Effector CD4-positive, alpha-beta T cell (primary cell): ENCODE measurements at regions not wholly inside any gene's neighbourhood (a gene's known extent, or its start where the extent isn't known, plus 50 kb on each side); places are given as distances from the start of the nearest gene placed in this dataset.
"Not testable (repeated sequence)": the region's sequence is repeated elsewhere in the genome, so short reads cannot be mapped to it uniquely, and the experiment has no call there.

ENCODE experiments used
- DNase-seq: peaks from one replicate; pipeline ENCODE4 v3.0.0-alpha.2; 2020

DNA sequence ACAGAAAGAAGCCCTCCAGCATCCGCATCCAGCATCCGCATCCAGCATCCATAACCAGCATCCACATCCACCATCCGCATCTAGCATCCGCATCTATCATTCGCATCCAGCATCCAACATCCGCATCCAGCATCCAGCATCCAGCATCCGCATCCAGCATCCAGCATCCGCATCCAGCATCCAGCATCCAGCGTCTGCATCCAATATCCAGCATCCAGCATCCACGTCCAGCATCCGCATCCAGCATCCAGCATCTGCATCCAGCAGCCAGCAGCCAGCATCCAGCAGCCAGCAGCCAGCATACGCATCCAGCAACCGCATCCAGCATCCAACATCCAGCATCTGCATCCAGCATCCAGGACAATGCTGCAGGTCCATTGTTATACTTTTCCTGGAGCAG is 671.0 kb upstream of the C16orf82 start:
- no peak for DNase-seq

DNA sequence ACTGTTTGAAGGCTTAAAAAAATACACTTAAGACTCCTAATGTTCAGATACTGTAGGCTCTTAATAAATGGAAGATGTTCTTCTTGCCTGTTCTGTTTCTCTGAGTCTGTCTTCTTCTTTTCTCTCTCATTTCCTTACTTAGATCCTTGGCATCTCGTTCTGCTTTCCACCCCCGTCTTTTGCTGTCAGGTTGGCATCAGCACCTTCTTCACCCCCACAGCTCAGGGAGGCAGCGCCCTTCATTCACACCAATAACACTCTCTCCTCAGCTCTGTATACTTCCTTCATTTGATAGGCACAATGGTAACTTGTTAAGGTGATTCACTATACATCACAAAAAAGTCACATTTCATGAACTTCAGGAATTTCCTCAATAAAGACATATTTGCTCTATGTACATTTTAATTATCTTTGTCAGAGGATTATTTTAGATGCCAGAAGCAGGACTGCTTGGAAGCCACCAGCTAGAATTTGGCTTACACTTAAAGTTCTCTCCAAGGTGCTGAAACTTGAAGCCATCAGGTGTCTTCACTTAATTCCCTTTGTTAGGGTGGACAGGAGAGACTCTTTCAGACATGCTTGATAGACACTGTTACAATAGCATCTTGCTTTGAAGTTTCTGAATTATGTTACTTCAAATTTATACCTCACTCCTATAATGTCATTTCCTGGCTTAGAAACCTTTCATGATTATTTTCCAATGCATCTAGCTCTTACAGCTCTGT is 670.1 kb upstream of the C16orf82 start:
- no peak for DNase-seq

DNA sequence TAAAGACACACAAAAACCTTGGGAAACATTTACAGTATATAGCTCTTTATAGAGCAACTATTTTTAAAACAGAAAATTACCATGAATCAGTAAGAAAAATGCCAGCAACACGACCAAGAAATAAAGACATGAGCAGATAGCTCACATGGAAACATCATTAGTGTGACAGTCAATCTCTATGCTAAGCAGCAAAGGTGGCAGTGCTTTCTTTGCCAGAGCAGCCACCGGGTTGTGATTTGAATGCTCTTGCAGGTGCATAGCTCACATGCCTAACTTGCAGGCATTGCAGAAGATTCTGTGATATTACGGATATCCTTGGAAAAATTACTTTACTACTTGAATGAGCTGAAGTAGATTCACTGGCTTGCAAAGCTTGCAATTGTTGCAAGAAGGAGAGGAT is 652.9 kb upstream of the C16orf82 start:
- no peak for DNase-seq

DNA sequence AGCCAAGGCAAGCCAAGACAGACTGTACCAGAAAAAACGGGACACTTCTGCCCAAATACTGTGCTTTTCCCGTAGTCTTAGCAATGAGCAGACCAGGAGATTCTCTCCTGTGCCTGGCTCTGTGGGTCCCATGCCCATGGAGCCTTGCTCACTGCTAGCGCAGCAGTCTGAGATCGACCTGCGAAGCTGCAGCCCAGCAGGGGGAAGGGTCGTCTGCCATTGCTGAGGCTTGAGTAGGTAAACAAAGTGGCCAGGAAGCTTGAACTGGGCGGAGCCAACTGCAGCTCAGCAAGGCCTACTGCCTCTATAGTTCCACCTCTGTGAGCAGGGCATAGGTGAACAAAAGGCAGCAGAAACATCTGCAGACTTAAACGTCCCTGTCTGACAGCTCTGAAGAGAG is 647.3 kb upstream of the C16orf82 start:
- not testable (repeated sequence) for DNase-seq

DNA sequence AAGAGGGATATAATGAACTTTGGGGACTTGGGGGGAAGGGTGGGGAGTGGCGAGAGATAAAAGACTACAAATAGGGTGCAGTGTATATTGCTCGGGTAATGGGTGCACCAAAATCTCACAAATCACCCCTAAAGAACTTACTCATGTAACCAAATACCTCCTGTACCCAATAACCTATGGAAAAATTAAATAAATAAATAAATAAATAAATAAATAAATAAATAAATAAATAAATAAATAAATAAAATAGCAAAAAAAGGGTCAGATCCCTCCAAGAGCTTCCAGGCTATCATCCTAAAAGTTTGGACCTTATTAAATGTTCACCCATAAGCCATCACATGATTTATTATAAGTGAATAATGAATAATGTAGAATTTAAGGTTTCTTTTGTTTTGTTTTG is 636.1 kb upstream of the C16orf82 start:
- no peak for DNase-seq

DNA sequence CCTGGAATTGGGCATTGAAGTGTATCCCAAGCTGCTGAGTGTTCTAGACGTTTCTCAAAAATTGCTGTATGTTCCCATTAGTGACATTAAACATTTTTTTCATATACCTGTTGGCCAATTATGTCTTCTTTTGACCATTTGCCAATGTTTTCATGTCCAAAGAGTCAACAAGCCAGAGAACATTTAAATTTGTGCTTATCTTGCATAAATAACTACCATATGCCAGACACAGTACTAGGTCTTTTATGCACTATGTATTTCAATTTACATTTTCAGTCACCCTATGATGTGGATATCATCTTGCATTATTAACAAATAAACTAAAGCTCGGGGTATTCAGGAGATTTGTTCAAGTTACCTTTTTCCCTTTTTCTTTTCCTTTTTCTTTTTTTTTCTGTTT is 632.9 kb upstream of the C16orf82 start:
- DNase-seq: no peak

DNA sequence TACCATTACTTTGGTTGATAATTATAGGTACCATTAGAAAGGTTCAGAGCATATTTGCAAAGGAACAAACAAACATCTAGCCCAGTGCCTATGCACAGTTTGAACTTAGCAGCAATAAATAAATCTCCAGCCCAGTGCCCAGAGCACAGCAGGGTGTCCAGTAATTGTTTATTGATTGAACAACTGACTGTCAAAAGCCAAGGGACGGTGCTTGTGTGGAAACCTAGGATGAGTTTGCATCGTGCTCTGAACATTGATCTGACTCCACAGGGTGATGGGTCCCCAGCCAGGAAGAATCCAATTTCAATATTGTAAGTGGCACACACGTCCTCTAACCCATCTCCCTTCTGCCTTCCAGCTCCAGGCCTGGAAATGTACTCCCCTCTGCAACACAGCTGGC is 625.5 kb upstream of the C16orf82 start:
- no peak for DNase-seq

DNA sequence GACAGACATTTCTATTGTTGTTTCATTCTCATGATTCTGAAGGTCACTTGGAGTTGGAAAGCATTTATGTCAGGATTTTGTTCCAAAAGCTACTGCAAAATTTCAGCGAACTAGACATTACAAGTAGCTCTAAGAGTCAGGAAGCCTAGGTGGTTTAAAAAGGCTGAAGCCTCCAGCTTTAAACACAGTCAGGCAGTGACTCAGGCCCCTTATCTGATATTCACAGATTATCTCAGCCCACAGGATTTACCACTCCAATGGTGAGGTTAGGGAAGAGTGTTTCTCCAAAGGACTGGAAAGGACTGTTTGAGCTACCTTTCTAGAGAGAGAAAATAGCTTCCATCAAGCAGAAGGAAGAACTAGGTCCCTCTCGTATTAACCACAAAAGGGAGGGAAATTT is 624.4 kb upstream of the C16orf82 start:
- DNase-seq: no peak

DNA sequence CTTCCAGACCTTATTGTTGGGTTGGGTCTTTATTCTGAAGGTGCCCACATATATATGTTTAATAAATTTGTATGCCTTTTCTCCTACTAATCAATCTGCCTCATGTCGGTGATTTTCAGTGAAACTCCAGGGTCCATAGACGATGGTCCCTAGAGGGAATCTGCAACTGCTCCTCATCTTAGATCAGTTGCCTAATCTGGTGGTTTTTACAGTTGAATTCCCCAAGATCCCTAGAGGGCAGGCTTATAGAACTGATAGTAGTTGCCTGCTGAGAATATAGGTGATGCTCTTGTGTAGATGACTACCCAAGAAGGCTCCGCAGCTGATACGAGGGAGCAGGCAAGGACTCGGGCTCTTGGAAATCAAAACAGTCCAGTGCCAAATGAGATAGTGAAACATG is 619.2 kb upstream of the C16orf82 start:
- no peak for DNase-seq

DNA sequence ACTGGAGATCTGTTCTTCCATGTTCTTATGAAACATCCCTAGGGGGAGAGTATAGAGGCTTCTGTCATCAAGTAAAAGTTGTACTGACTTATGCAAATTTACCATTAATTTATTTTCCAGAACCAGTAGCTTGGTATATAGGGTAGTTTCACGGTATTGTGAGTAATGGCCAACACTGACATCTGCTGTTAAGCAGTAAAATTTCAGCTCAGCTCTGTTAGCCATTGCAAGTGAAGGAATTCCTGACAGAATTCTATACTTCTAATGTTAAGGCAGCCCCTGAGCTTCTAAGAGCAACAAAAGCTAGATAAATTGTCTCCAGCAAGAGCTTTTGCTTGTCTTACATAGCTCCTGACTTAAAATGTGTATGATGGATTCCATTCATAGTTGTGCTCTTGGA is 613.5 kb upstream of the C16orf82 start:
- no peak for DNase-seq

DNA sequence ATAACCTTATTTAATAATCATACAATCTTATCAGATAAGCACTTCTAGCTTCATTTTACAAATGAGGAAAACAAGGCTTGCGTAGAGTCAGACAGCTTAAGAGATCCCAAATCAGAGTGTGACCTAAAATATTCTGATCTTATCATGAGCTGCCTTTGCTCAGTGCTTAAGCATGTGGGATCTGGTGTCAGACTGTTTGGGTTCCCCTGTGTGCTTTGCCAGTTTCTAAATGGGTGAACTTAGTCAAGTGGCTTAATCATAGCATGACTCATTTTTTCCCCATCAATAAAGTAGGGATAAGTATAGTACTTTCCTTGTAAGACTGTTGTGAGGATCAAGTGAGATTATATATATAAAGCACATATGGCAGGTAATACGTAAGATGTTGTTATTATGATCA is 612.6 kb upstream of the C16orf82 start:
- no peak for DNase-seq

DNA sequence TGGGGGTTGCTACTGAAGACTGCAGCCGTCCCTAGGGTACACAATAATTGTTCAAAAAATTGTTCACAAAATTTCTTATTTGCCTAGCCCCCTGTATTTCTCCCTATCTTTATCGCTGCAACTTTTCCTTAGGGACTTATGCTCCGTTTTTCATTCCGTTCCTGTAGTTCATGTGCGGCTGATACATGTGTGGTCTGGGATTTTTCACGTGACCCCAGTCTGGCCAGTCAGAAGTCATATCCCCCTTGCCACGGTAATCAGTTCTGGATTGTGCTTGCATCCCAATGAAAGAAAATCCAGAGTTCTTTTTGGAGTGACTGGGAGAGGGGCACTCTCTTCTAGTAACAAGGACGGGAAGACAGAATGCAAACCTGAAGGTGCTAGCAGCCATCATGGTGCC is 610.7 kb upstream of the C16orf82 start:
- no peak for DNase-seq

DNA sequence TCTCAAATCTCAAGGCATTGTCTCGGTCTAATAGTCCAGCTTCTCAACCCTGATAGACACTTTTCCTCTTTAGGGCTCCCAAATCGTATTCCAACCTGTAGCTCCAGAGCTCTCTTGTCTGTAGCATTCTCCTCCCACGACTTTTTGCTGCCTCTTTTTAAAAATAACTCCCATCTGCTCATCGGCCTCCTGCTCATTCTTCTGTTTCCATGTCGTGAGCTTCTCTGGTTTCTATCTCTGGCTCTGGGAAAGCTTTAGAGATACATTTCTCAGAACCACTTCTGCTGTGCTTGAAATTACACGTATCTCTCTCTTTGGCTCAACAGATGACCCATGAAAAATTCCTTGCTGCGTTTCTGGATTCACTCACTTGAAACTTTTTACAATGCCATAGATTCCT is 609.6 kb upstream of the C16orf82 start:
- no peak for DNase-seq

DNA sequence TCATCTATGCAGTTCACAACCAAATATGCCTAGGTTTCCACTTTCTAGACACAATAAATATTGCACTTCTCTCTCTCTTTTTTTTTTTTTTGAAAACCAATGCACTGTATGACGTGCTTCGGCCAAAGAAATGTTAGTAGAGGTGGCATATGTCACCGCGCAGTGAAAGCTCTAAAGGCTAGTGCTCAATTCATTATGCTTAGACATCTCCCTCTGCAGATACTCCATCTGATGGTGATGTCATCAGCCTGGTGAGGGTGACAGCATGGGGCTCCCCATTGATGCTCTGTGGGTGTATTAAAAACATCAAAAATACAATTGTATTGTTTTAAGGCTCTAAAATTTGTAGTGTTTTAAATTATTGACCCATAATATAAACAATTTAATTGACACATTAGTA is 608.8 kb upstream of the C16orf82 start:
- DNase-seq: no peak

DNA sequence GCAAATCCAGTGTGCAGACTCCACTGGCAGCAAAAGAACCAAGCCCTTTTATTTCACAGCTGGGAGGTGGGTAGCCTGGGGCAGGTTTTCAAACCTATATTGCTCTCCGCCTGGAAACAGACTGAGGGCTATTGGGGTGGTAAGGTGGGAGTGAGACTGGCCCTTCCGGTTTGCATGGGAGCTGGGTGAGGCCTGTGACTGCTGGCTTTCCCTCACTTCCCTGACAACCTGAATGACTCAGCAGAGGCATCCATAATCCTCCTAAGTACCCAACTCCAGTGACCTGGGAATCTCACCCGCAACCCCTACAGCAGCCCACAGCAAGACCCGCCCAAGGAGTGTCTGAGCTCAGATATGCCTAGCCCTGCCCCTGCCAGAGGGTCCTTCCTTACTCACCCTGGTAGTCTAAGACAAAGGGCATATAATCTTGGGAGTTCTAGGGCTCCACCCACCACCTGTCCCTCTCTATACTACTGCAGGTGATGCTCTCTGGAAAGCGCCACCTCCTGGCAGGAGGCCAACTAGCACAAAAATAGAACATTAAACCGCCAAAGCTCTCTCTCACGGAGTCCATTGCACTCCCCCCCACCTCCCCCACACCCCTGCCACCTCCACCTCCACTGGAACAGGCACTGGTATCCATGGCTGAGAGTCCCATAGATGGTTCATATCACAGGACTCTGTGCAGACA is 602.0 kb upstream of the C16orf82 start:
- no peak for DNase-seq

DNA sequence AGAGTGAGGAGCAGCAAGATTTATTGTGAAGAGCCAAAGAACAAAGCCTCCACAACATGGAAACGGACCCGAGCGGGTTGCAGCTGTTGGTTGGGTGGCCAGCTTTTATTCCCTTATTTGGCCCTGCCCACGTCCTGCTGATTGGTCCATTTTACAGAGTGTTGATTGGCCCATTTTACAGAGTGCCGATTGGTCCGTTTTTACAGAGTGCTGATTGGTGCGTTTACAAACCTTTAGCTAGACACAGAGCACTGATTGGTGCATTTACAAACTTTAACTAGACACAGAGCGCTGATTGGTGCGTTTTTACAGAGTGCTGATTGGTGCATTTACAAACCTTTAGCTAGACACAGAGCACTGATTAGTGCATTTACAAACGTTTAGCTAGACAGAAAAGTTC is 592.3 kb upstream of the C16orf82 start:
- not testable (repeated sequence) for DNase-seq

DNA sequence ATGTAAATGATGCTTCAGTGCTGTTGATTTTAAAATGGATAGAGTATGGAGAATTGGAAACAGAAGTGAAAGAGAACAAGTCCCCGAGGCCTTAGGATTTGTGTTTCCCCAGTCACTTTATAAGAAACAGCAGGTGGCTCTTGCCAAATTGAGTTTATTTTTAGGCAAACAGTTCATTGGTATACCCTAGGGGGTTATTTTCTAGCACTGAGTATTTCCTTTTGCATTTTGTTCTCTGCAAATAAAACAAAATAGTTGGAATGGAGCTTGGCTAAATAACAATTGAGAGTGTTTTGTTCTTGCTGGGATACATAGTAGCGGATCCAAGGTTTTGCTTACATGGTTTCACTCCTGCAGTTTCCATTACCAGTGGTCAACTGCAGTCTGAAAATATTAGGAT is 591.1 kb upstream of the C16orf82 start:
- no peak for DNase-seq

DNA sequence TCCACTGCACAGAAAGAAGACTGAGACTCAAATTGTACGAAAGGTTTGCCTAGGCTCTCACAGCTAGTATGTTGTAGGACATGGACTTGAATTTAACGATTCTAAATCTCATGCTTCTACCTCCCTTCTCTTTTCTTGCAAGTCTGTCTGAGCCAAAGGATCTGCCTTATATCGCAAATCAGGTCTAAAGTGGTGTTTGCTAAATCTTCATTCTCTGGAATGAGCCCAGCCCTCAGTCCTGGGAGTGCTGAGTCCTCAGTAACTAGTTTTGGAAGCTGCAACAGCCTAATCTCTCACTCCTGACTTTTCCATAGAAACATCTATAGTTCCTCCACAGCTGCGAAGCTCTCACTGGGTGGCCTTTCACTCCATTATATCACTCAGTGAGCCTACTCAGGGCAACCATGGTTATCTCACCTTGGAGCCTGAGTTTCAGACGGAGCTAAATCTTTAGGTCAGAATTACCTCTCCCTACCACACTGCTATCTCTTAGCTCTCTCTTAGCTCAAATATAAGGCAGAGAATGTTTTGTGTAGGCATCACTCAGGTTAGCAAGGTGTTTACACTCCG is 575.5 kb upstream of the C16orf82 start:
- no peak for DNase-seq

DNA sequence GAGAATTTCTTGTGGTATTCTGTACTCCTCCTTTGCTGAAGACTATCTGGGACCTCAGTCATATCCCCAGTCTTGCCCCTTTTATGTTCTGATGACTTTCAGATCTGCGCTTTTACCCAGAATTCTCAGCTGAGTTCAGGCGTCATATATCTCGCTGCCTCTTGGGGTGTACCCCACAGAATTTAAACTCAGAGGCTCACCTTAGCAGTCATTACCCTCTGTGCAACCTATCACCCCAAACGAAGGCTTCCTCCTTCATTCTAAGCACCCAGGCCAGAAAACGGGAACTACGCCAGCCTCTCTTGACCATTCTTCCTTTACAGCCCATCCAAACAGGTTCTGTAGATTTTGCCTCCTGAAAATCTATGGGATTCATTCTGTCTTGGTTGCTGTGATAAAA is 574.8 kb upstream of the C16orf82 start:
- DNase-seq: no peak

DNA sequence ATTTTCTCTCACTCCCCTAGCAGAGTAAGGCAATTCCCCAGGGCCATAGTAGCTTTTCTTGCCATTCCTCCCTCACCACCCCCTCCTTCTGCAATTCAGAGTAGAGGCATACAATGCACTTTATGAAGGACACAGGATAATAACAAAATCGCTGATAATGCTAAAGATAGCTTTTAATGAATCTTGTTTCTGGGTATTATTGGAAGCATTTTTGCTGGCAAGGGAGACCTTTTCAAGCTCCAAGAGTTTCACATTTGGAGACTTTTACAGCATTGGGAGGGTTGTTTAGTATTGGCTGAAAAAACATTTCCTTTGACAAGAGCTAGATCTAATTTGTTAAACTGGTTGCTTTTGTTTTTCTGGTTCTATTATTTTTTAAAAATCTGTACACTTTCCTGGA is 573.0 kb upstream of the C16orf82 start:
- no peak for DNase-seq

DNA sequence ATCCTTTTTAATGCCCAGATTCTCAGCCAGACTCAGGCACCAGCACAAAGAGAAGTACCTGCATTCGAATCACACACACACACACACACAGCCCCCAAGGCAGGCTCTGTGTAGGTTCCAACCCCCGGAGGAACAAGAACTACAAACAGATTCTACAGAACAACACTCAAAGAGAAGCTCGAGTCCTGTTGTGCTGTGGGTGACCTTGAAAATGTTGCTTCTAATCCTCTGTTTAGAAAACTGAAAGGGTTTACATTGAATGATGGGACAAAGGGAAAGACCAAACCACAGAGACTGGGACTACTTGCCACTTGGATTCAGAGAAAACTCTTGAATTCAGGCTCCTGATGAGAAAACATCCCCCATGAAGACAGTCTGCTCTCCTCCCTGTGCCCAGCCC is 568.8 kb upstream of the C16orf82 start:
- DNase-seq: no peak

DNA sequence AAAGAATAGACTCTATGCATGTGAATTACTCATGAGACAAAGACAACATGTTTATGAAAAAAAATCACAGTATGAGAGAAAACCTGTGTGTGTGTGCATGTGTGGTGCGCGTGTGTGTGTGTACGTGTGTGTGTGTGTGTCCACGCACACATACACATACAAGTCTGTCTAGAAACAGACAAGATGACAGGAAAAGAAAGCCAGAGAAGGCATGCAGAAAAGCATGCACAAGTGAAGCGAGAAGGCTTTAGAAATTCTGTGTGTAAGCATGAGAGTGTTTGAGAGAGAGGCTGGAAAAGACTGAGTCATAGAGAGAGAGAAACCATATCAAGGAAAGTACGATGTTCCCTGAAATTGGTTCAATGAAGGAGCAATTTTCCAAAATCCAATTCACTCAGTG is 566.4 kb upstream of the C16orf82 start:
- no peak for DNase-seq

DNA sequence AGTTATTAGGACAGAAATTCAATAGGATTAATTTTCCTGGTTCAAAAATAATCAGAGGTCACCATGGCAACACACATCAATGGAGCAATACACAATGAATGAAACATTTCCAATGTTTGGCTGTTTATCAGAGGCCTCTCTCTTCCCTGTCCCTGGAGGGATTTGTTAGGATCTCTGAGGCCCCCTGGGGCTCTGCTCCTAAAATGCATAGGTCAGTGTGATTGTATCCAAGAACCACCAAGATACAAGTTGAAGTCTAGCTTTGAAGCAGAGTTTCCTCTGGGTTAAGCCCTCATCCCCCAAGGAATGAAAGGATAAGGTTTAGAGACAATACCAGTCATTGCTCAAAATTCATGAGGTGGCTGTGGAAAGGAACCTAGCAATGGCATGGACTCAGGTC is 561.2 kb upstream of the C16orf82 start:
- no peak for DNase-seq

DNA sequence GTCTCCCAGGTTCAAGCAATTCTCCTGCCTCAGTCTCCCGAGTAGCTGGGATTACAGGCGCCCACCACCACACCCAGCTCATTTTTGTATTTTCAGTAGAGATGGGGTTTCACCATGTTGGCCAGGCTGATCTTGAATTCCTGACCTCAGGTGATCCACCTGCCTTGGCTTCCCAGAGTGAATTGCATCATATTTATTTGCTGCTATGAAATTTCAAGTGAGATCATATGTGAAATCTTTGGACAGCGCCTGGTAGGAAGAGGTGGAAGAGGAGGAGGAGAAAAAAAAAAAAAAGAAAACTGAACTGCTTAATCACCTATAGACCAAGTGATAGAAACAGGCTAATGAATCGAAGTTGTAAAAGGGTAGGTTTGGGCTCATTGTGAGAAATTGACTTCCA is 557.8 kb upstream of the C16orf82 start:
- not testable (repeated sequence) for DNase-seq

DNA sequence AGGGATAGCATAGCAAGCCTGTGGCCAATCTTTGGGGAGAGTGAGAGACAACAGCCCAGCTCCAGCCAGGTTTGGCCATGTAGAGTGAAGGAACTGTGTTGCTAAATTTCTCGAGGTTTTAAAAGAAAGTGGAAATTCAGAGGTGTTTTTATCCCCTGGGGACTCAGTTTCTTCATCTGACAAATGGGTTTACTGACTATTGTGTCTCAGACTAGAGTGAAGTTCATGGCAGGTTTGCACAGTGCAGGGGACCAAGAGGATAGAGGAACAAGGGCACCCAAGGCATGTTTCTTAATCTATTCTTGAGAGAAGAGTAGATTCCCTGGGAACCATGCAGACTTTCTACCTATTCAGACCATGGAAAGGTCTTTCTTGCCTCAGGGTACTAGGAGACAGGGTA is 555.8 kb upstream of the C16orf82 start:
- no peak for DNase-seq
